ENCODE measurements at regions not wholly inside any gene's neighbourhood (a gene's known extent, or its start where the extent isn't known, plus 50 kb on each side); places are given as distances from the start of the nearest gene placed in this dataset.

- H3K27ac ChIP-seq = no peak overlapping the region
- no peak for TF ChIP-seq CTCF (conservative IDR thresholded peaks at IDR 0.05)
- no peak for TF ChIP-seq ZFX (IDR thresholded peaks at IDR 0.05)
These were observed 219.6 kb downstream of the KTN1 start for GRCh38 chr14:55799508-55800095.

- no peak overlapping the region for H3K27ac ChIP-seq
- TF ChIP-seq CTCF (conservative IDR thresholded peaks at IDR 0.05) = no peak
- no peak for TF ChIP-seq ZFX (IDR thresholded peaks at IDR 0.05)
These were observed 220.3 kb downstream of the KTN1 start for GRCh38 chr14:55800156-55800785.

GRCh38 chr14:55801121-55801520, 221.1 kb downstream of the KTN1 start:
- no peak overlapping the region for H3K27ac ChIP-seq
- TF ChIP-seq ZFX (IDR thresholded peaks at IDR 0.05) (no peak), CTCF (conservative IDR thresholded peaks at IDR 0.05) (no peak)

GRCh38 chr14:55802986-55803872, 223.2 kb downstream of the KTN1 start:
- TF ChIP-seq CTCF (conservative IDR thresholded peaks at IDR 0.05) (peak; percentile 31), ZFX (IDR thresholded peaks at IDR 0.05) (no peak)
- peak overlapping the region; percentile 40; the same call in 1 of the 2 replicates for H3K27ac ChIP-seq

GRCh38 chr14:55803873-55804553, 224.0 kb downstream of the KTN1 start:
- TF ChIP-seq ZFX (IDR thresholded peaks at IDR 0.05) (no peak), CTCF (conservative IDR thresholded peaks at IDR 0.05) (no peak)
- H3K27ac ChIP-seq = peak overlapping the region; percentile 40; the same call in 1 of the 2 replicates

GRCh38 chr14:55805250-55805649, 225.2 kb downstream of the KTN1 start:
- no peak overlapping the region for H3K27ac ChIP-seq

More at GRCh38 chr14:55805250-55805649, 225.2 kb downstream of the KTN1 start:
- TF ChIP-seq ZFX (IDR thresholded peaks at IDR 0.05) (no peak), CTCF (conservative IDR thresholded peaks at IDR 0.05) (no peak)
